GM12878 (cell line): ENCODE measurements at regions not wholly inside any gene's neighbourhood (a gene's known extent, or its start where the extent isn't known, plus 50 kb on each side); places are given as distances from the start of the nearest gene placed in this dataset.

Experiments used
- ATAC-seq: fragments of 200-7000 bp; cut with Tn5 transposase; 3 replicates; pipeline ENCODE4 v1.9.1; 2020; ENCODE audit warnings: mild to moderate bottlenecking, moderate library complexity
- BruUV-seq: library from RNA; stranded (reverse); fragments of 400-500 nt; replicated peaks from 2 replicates; lab custom pipeline; 2021; lab: Mats Ljungman, UMichigan
- CTCF ChIA-PET: fragments of 300-600 bp; sonication (Branson Sonifier 250); formaldehyde crosslinking; extraction: SDS; loops from one replicate; lab custom pipeline; 2021; ENCODE audit warnings: inconsistent platforms; lab: Yijun Ruan, JAX
- POLR2A ChIA-PET: fragments of 350-600 bp; formaldehyde crosslinking; extraction: SDS; loops from one replicate; lab custom pipeline; 2021; ENCODE audit warnings: inconsistent platforms; lab: Charles Lee
- RAD21 ChIA-PET: fragments of 300-600 bp; sonication (Branson Sonifier 250); formaldehyde crosslinking; loops from one replicate; lab custom pipeline; 2023; ENCODE audit warnings: antibody characterized with exemption; ENCODE audit not compliant: unreplicated experiment; lab: Charles Lee
- SMC1A ChIA-PET: fragments of 300-600 bp; sonication (Branson Sonifier 250); formaldehyde crosslinking; loops from one replicate; lab custom pipeline; 2023; ENCODE audit not compliant: unreplicated experiment, uncharacterized antibody; lab: Charles Lee
- DNase-seq: peaks from one replicate; pipeline ENCODE4 v3.0.0-alpha.2; 2011; ENCODE audit warnings: low read depth, low spot score
- FAIRE-seq: peaks from 3 replicates; lab custom pipeline; 2011; peaks lifted over from hg19 to GRCh38; lab: Jason Lieb, UNC
- H2AFZ ChIP-seq: 2 replicates; pipeline ENCODE4 v1.6.0; 2011; ENCODE audit warnings: low read depth, low read length, control low read depth; ENCODE audit not compliant: control insufficient read depth
- H3K27ac ChIP-seq: 2 replicates; pipeline ENCODE4 v1.5.1; 2011; ENCODE audit warnings: control low read depth; ENCODE audit not compliant: control insufficient read depth, insufficient read depth
- H3K27me3 ChIP-seq, 2 experiments: replicated peaks in 1 of 2; 2 replicates each; pipeline versions ENCODE4 v1.6.0 to v1.6.1; 2011; ENCODE audit warnings: low read length in 1 of 2; ENCODE audit not compliant: control insufficient read depth in 2 of 2, insufficient read depth in 2 of 2
- H3K36me3 ChIP-seq, 2 experiments: 2 replicates each; pipeline ENCODE4 v1.5.1; 2011; ENCODE audit warnings: low read length in 1 of 2; ENCODE audit not compliant: control insufficient read depth in 2 of 2, insufficient read depth in 2 of 2
- H3K4me1 ChIP-seq: 2 replicates; pipeline ENCODE4 v1.6.1; 2011; ENCODE audit warnings: mild to moderate bottlenecking, low read length, moderate library complexity, mixed read lengths; ENCODE audit not compliant: control insufficient read depth, insufficient read depth
- H3K4me2 ChIP-seq: 2 replicates; pipeline ENCODE4 v1.6.0; 2011; ENCODE audit warnings: control low read depth; ENCODE audit not compliant: control insufficient read depth, insufficient read depth
- H3K4me3 ChIP-seq: fragments of 200-600 bp; sonication (generic); 2 replicates; pipeline ENCODE4 v1.5.1; 2016
- H3K79me2 ChIP-seq: 2 replicates; pipeline ENCODE4 v1.6.0; 2011; ENCODE audit warnings: low read length; ENCODE audit not compliant: control insufficient read depth, insufficient read depth
- H3K9ac ChIP-seq: 2 replicates; pipeline ENCODE4 v1.8.0; 2011; ENCODE audit warnings: low read length, control low read depth, mixed read lengths; ENCODE audit not compliant: control insufficient read depth, insufficient read depth
- H3K9me3 ChIP-seq: replicated peaks from 3 replicates; pipeline ENCODE4 v1.5.1; 2011; ENCODE audit warnings: mild to moderate bottlenecking, low read length; ENCODE audit not compliant: control insufficient read depth, insufficient read depth
- H4K20me1 ChIP-seq: 2 replicates; pipeline ENCODE4 v1.6.0; 2011; ENCODE audit not compliant: control insufficient read depth, insufficient read depth
- BHLHE40 ChIP-seq, 2 experiments: fragments of 450-650 bp in 1 of 2; IDR thresholded peaks; 2 replicates each; pipeline ENCODE4 v1.6.1; 2011 to 2017; ENCODE audit warnings: low read depth in 2 of 2, borderline replicate concordance in 1 of 2, improper control_type of control experiment in 1 of 2, low read length in 1 of 2, mild to moderate bottlenecking in 1 of 2
- CEBPB ChIP-seq, 2 experiments: fragments of 150-350 bp in 1 of 2; IDR thresholded peaks; 2 replicates each; pipeline ENCODE4 v1.6.1; 2012 to 2014; ENCODE audit warnings: low read depth in 2 of 2, low read length in 2 of 2, borderline replicate concordance in 1 of 2, inconsistent platforms in 1 of 2
- DPF2 ChIP-seq: fragments of 450-650 bp; IDR thresholded peaks from 2 replicates; pipeline ENCODE4 v1.6.1; 2017; ENCODE audit warnings: mild to moderate bottlenecking
- JUND ChIP-seq: IDR thresholded peaks from 2 replicates; pipeline ENCODE4 v1.6.1; 2012; ENCODE audit warnings: low read depth, mild to moderate bottlenecking, low read length, improper control_type of control experiment, moderate library complexity
- MTA3 ChIP-seq: IDR thresholded peaks from 2 replicates; pipeline ENCODE4 v1.6.1; 2012; ENCODE audit warnings: low read length, inconsistent platforms, borderline replicate concordance
- MYB ChIP-seq: fragments of 150-350 bp; IDR thresholded peaks from 2 replicates; pipeline ENCODE4 v1.6.1; 2014; ENCODE audit warnings: mild to moderate bottlenecking, low read depth, low read length, borderline replicate concordance
- RBBP5 ChIP-seq: fragments of 200-600 bp; sonication (generic); conservative IDR thresholded peaks from 2 replicates; pipeline ENCODE4 v1.6.1; 2016
- SUPT20H ChIP-seq: IDR thresholded peaks from 2 replicates; pipeline ENCODE4 v1.6.1; 2011; ENCODE audit warnings: low read depth, mild to moderate bottlenecking, low read length, moderate library complexity, borderline replicate concordance; ENCODE audit not compliant: control insufficient read depth
- ZBED1 ChIP-seq: IDR thresholded peaks from 2 replicates; pipeline ENCODE4 v1.6.1; 2016; ENCODE audit warnings: borderline replicate concordance
- ZNF217 ChIP-seq: fragments of 450-650 bp; IDR thresholded peaks from 2 replicates; pipeline ENCODE4 v1.6.1; 2017; ENCODE audit warnings: antibody characterized with exemption, mild to moderate bottlenecking
- WGBS: methylation state at CpG from one replicate; pipeline ENCODE4 v1.1.6; 2016; ENCODE audit warnings: low lambda C conversion rate; ENCODE audit not compliant: insufficient replicate concordance, insufficient coverage; ENCODE audit errors: missing lambda C conversion rate; 5-methylcytosine and 5-hydroxymethylcytosine counted together
- in situ Hi-C: fragments of 300-500 bp; cut with MboI; formaldehyde crosslinking; loops from 9 replicates; pipeline ENCODE4 v1.14.3; 2018; ENCODE audit warnings: mixed read lengths
- intact Hi-C: fragments of 100-400 bp; cut with micrococcal nuclease; formaldehyde crosslinking; loops from one replicate; pipeline ENCODE4 v1.14.2; 2022; ENCODE audit not compliant: unreplicated experiment
- TF ChIP-seq, protein P1 (sequence below): IDR thresholded peaks from 2 replicates; pipeline ENCODE4 v1.6.1; 2011; ENCODE audit warnings: low read depth, low read length, improper control_type of control experiment, borderline replicate concordance
- TF ChIP-seq, protein P2 (sequence below): fragments of 450-650 bp; IDR thresholded peaks from 2 replicates; pipeline ENCODE4 v1.6.1; 2014; ENCODE audit warnings: mild to moderate bottlenecking
- TF ChIP-seq, protein P3 (sequence below): fragments of 450-650 bp; IDR thresholded peaks from 2 replicates; pipeline ENCODE4 v1.6.1; 2017; ENCODE audit warnings: mild to moderate bottlenecking, moderate library complexity

DNA sequence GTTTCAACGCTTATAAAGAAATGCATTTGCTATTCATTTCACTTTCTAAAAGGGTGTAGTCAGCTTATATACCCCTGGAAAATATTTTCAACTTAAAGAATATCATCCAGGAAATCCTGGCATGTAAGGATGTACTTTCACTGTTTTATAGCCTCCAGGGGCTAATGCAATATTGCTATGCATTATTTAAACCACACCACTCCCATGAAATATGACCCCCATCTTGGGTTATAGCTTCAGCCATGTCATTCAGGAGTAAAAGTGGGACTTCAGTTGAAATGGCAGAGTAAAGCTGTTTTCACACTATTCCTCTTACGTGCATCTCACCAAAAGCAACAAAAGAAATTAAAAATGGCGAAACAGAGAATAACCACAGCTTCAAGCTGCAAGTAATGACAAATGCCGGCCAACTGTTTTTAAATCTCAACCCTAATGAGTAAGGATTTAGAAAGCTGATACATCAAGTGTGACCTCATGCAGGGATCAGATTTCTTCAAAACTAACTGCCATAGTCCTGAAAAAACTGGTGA lies 84.5 kb downstream of the COL6A6 start (continued):
- TF ChIP-seq RBBP5 (no peak), BHLHE40 (IDR thresholded peaks at IDR 0.05; ENCODE audit: borderline replicate concordance in 1 of 2, low read depth in 2 of 2, low read length in 1 of 2) (no peak)

DNA sequence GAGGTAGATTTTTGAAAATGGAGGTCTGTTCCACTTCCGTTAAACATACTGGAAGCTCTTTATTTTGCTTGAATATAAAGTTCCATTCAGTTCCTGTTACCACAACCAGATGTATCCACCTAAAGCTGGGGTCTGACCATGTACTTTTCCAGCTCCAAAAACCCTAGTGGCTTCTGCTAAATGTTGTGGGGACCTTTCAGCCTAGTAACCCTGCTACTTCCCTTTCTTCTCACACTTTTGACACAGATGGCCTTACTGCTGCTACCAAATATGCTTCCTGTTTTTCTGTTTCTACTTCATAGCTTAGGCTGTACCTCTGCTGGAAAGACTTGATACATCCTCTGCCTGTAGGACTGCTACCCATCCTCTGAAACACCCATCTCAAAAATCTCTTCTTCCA lies 87.8 kb downstream of the COL6A6 start:
- ATAC-seq (no peak), FAIRE-seq (no peak), DNase-seq (no peak)
- H3K9me3 ChIP-seq: peaks cover 3% of the 10 kb centered on the region; the same call in 1 of the 3 replicates
- in situ Hi-C loops (no loop called here), intact Hi-C loops (no loop called here)
- no TSS peak for BruUV-seq
- no peak overlapping the region for H3K4me3 ChIP-seq
- no peak overlapping the region for H3K4me2 ChIP-seq
- H3K9ac ChIP-seq: no peak overlapping the region
- ChIA-PET SMC1A (no interaction called here), RAD21 (no interaction called here), POLR2A (no interaction called here), CTCF (no interaction called here)
- no peak overlapping the region for H3K27ac ChIP-seq
- H3K36me3 ChIP-seq: no peaks in the 10 kb centered on the region
- 30% methylated on average over 1 of the region's 1 CpG for WGBS
- no peaks in the 10 kb centered on the region for H3K4me1 ChIP-seq
- no peaks in the 10 kb centered on the region; a peak in 1 of 4 replicates for H3K27me3 ChIP-seq
- TF ChIP-seq, protein P1, sequence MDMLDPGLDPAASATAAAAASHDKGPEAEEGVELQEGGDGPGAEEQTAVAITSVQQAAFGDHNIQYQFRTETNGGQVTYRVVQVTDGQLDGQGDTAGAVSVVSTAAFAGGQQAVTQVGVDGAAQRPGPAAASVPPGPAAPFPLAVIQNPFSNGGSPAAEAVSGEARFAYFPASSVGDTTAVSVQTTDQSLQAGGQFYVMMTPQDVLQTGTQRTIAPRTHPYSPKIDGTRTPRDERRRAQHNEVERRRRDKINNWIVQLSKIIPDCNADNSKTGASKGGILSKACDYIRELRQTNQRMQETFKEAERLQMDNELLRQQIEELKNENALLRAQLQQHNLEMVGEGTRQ: no peak
- no peak for TF ChIP-seq BHLHE40 (IDR thresholded peaks at IDR 0.05; ENCODE audit: borderline replicate concordance in 1 of 2, low read depth in 2 of 2, low read length in 1 of 2)
- TF ChIP-seq SUPT20H: no peak
- TF ChIP-seq ZNF217: no peak
- TF ChIP-seq CEBPB (IDR thresholded peaks at IDR 0.05; ENCODE audit: borderline replicate concordance in 1 of 2, low read depth in 2 of 2, low read length in 2 of 2): no peak
- TF ChIP-seq MYB: no peak
- TF ChIP-seq MTA3: no peak
- TF ChIP-seq ZBED1: no peak
- TF ChIP-seq, protein P2, sequence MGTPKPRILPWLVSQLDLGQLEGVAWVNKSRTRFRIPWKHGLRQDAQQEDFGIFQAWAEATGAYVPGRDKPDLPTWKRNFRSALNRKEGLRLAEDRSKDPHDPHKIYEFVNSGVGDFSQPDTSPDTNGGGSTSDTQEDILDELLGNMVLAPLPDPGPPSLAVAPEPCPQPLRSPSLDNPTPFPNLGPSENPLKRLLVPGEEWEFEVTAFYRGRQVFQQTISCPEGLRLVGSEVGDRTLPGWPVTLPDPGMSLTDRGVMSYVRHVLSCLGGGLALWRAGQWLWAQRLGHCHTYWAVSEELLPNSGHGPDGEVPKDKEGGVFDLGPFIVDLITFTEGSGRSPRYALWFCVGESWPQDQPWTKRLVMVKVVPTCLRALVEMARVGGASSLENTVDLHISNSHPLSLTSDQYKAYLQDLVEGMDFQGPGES: no peak
- no peak for TF ChIP-seq JUND
- TF ChIP-seq DPF2: no peak
- TF ChIP-seq, protein P3, sequence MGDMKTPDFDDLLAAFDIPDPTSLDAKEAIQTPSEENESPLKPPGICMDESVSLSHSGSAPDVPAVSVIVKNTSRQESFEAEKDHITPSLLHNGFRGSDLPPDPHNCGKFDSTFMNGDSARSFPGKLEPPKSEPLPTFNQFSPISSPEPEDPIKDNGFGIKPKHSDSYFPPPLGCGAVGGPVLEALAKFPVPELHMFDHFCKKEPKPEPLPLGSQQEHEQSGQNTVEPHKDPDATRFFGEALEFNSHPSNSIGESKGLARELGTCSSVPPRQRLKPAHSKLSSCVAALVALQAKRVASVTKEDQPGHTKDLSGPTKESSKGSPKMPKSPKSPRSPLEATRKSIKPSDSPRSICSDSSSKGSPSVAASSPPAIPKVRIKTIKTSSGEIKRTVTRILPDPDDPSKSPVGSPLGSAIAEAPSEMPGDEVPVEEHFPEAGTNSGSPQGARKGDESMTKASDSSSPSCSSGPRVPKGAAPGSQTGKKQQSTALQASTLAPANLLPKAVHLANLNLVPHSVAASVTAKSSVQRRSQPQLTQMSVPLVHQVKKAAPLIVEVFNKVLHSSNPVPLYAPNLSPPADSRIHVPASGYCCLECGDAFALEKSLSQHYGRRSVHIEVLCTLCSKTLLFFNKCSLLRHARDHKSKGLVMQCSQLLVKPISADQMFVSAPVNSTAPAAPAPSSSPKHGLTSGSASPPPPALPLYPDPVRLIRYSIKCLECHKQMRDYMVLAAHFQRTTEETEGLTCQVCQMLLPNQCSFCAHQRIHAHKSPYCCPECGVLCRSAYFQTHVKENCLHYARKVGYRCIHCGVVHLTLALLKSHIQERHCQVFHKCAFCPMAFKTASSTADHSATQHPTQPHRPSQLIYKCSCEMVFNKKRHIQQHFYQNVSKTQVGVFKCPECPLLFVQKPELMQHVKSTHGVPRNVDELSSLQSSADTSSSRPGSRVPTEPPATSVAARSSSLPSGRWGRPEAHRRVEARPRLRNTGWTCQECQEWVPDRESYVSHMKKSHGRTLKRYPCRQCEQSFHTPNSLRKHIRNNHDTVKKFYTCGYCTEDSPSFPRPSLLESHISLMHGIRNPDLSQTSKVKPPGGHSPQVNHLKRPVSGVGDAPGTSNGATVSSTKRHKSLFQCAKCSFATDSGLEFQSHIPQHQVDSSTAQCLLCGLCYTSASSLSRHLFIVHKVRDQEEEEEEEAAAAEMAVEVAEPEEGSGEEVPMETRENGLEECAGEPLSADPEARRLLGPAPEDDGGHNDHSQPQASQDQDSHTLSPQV: no peak
- H4K20me1 ChIP-seq: no peaks in the 10 kb centered on the region
- no peaks in the 10 kb centered on the region for H3K79me2 ChIP-seq
- no peak overlapping the region for H2AFZ ChIP-seq
